ENCODE measurements at regions not wholly inside any gene's neighbourhood (a gene's known extent, or its start where the extent isn't known, plus 50 kb on each side); places are given as distances from the start of the nearest gene placed in this dataset.

- intact Hi-C loops (cut with DNase I), result no loop called here
- no peaks in the 10 kb centered on the region for H3K9me3 ChIP-seq
- no peaks in the 10 kb centered on the region for H3K4me1 ChIP-seq
- TF ChIP-seq, protein P1, sequence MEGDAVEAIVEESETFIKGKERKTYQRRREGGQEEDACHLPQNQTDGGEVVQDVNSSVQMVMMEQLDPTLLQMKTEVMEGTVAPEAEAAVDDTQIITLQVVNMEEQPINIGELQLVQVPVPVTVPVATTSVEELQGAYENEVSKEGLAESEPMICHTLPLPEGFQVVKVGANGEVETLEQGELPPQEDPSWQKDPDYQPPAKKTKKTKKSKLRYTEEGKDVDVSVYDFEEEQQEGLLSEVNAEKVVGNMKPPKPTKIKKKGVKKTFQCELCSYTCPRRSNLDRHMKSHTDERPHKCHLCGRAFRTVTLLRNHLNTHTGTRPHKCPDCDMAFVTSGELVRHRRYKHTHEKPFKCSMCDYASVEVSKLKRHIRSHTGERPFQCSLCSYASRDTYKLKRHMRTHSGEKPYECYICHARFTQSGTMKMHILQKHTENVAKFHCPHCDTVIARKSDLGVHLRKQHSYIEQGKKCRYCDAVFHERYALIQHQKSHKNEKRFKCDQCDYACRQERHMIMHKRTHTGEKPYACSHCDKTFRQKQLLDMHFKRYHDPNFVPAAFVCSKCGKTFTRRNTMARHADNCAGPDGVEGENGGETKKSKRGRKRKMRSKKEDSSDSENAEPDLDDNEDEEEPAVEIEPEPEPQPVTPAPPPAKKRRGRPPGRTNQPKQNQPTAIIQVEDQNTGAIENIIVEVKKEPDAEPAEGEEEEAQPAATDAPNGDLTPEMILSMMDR (IDR thresholded peaks at IDR 0.05), result no peak
- H3K4me3 ChIP-seq, result no peak overlapping the region
- DNase-seq (ENCODE audit: low spot score in 2 of 2), result no peak
- H3K27ac ChIP-seq, result no peak overlapping the region
- no peaks in the 10 kb centered on the region for H3K36me3 ChIP-seq
- H3K27me3 ChIP-seq, result no peaks in the 10 kb centered on the region
Observed at GRCh38 chr5:171710451-171711024, 75.1 kb upstream of the SMIM23 start.

DNA sequence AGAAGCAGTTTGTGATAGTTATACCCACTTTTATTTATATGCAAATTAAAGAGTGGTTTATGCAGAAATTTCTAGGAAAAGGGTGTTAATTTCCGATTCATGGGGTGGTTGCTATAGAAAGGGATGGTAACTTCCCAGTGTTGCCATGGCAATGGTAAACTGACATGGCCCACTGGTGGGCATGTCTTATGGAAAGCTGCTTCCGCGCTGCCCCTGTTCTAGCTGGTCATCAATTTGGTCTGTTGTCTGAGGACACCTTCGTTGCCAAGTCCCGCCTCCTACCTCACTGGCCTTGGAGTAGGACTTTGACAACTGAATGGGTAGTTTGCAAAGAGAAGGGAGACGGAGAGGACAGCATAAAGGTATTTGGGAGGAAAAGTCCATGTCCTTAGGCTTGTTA lies 74.0 kb upstream of the SMIM23 start:
- DNase-seq (ENCODE audit: low spot score in 2 of 2), result no peak
- TF ChIP-seq, protein P1 (IDR thresholded peaks at IDR 0.05), result no peak
- Histone ChIP-seq H3K4me1 (no peaks in the 10 kb centered on the region), H3K27me3 (no peaks in the 10 kb centered on the region), H3K4me3 (no peak overlapping the region), H3K27ac (no peak overlapping the region), H3K36me3 (no peaks in the 10 kb centered on the region), H3K9me3 (no peaks in the 10 kb centered on the region)
- intact Hi-C loops (cut with DNase I), result no loop called here

DNA sequence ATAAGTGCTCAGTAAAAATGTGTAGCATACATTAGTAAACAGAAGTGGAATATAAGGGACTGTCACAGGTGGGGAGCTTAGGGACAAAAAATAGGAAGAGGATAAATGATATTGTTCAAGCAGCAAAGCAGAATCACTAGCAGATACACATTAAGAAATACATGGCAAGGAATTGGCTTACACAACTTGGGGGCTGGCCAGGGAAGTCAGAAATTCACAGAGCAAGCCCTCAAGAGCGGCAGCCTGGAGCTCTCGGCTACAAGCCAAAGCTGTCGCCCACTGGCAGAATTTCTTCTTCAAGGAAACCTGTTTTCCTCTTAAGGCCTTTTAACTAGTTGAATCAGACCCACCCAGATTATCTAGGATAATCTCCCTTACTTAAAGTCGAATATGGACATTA lies 73.0 kb upstream of the SMIM23 start:
- Histone ChIP-seq H3K4me1 (no peaks in the 10 kb centered on the region), H3K27me3 (no peaks in the 10 kb centered on the region), H3K4me3 (no peak overlapping the region), H3K9me3 (no peaks in the 10 kb centered on the region), H3K36me3 (no peaks in the 10 kb centered on the region), H3K27ac (no peak overlapping the region)
- TF ChIP-seq, protein P1 (IDR thresholded peaks at IDR 0.05), result no peak
- no peak for DNase-seq (ENCODE audit: low spot score in 2 of 2)
- intact Hi-C loops (cut with DNase I), result no loop called here

DNA sequence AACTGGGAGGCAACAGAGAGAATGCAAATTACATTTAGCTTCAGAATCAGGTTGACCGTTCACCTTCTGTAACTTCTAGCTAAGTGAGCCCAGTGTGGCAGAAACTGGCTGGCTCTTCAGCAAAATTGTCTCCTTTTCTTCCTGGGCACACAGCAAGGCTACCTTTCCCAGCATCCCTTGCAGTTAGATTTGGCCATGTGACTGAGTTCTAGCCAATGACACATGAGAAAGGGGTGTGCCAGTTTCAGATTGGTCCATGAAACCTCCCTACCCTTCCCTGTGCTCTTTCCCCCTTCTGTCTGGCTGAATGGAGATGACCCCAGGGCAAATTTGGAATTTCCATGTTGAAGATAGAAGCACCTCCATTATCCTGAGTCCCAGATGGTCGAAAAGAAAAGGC lies 72.5 kb upstream of the SMIM23 start:
- intact Hi-C loops (cut with DNase I), result no loop called here
- H3K4me1 ChIP-seq, result no peaks in the 10 kb centered on the region
- H3K9me3 ChIP-seq, result no peaks in the 10 kb centered on the region
- DNase-seq (ENCODE audit: low spot score in 2 of 2), result no peak
- no peak overlapping the region for H3K4me3 ChIP-seq
- TF ChIP-seq, protein P1 (IDR thresholded peaks at IDR 0.05), result no peak
- H3K27me3 ChIP-seq, result no peaks in the 10 kb centered on the region
- no peaks in the 10 kb centered on the region for H3K36me3 ChIP-seq
- no peak overlapping the region for H3K27ac ChIP-seq

- H3K36me3 ChIP-seq, result no peaks in the 10 kb centered on the region
- DNase-seq (ENCODE audit: low spot score in 2 of 2), result no peak
- no peaks in the 10 kb centered on the region for H3K9me3 ChIP-seq
- no peak overlapping the region for H3K27ac ChIP-seq
- H3K27me3 ChIP-seq, result no peaks in the 10 kb centered on the region
- H3K4me1 ChIP-seq, result no peaks in the 10 kb centered on the region
- H3K4me3 ChIP-seq, result no peak overlapping the region
- intact Hi-C loops (cut with DNase I), result no loop called here
- TF ChIP-seq, protein P1 (IDR thresholded peaks at IDR 0.05), result no peak
Observed at GRCh38 chr5:171714261-171714660, 71.4 kb upstream of the SMIM23 start.

DNA sequence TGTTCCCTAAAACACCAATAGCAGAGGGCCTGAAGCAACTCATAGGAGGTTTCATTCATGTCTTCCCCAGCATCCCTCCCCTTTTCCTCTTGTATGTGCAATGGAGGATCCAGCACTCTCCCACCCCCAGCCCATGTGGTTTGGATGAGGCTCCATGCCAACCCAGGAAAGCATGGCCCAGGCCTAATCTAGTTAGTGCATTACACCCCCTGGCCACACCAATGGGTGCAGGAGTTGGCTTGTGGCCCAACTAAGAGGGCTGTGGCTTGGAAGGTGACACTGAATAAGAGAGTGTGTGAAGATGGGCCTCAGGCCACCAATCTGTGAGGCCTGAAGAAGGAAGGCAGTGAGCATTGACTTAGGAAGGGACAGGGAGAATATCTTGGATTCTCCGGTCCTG lies 70.8 kb upstream of the SMIM23 start:
- intact Hi-C loops (cut with DNase I), result no loop called here
- H3K4me3 ChIP-seq, result no peak overlapping the region

More for the DNA sequence above, 70.8 kb upstream of the SMIM23 start:
- no peaks in the 10 kb centered on the region for H3K27me3 ChIP-seq
- TF ChIP-seq, protein P1 (IDR thresholded peaks at IDR 0.05), result no peak
- no peaks in the 10 kb centered on the region for H3K36me3 ChIP-seq
- no peaks in the 10 kb centered on the region for H3K9me3 ChIP-seq
- no peak overlapping the region for H3K27ac ChIP-seq
- no peak for DNase-seq (ENCODE audit: low spot score in 2 of 2)
- no peaks in the 10 kb centered on the region for H3K4me1 ChIP-seq

Data from ascending aorta (tissue), 2 donors.